Right renal pelvis (tissue), 4 donors: ENCODE measurements at regions not wholly inside any gene's neighbourhood (a gene's known extent, or its start where the extent isn't known, plus 50 kb on each side); places are given as distances from the start of the nearest gene placed in this dataset.
"Not testable (repeated sequence)": the region's sequence is repeated elsewhere in the genome, so short reads cannot be mapped to it uniquely, and the experiment has no call there.

Experiments
- DNase-seq, 4 donors: peaks; one replicate each; pipeline ENCODE4 v3.0.0-alpha.2; 2013; ENCODE audit warnings: low read depth in 4 of 4, low spot score in 3 of 4, missing footprints in 1 of 4

GRCh38 chr15:62491642-62492041 is 326.6 kb upstream of the C2CD4B start:
- DNase-seq = no peak

GRCh38 chr15:62492900-62493299 is 327.8 kb upstream of the C2CD4B start:
- DNase-seq = peak in 1 of 4 donors; percentile 35

- DNase-seq = no peak
Observed at GRCh38 chr15:62494197-62494596, 329.1 kb upstream of the C2CD4B start.

- DNase-seq = no peak
Observed at GRCh38 chr15:62495670-62496614, 330.9 kb upstream of the C2CD4B start.

- DNase-seq = no peak
Observed at GRCh38 chr15:62497356-62497755, 332.3 kb upstream of the C2CD4B start.

GRCh38 chr15:62498278-62498677 is 333.2 kb upstream of the C2CD4B start:
- DNase-seq = no peak

GRCh38 chr15:62498712-62499111 is 333.6 kb upstream of the C2CD4B start:
- DNase-seq = no peak

GRCh38 chr15:62500325-62500724 is 335.2 kb upstream of the C2CD4B start:
- DNase-seq = no peak

GRCh38 chr15:62502451-62502850 is 337.4 kb upstream of the C2CD4B start:
- DNase-seq = no peak

- no peak for DNase-seq
Observed at GRCh38 chr15:62503451-62503850, 338.4 kb upstream of the C2CD4B start.

- DNase-seq = no peak
Observed at GRCh38 chr15:62505762-62506161, 340.7 kb upstream of the C2CD4B start.

- no peak for DNase-seq
Observed at GRCh38 chr15:62506217-62506805, 341.2 kb upstream of the C2CD4B start.

- DNase-seq = no peak
Observed at GRCh38 chr15:62509395-62509958, 344.4 kb upstream of the C2CD4B start.

GRCh38 chr15:62510791-62511190 is 345.7 kb upstream of the C2CD4B start:
- DNase-seq = no peak

- DNase-seq = no peak
Observed at GRCh38 chr15:62512904-62513303, 347.8 kb upstream of the C2CD4B start.

GRCh38 chr15:62513893-62514292 is 348.8 kb upstream of the C2CD4B start:
- no peak for DNase-seq

GRCh38 chr15:62515696-62516395 is 350.8 kb upstream of the C2CD4B start:
- no peak for DNase-seq

- DNase-seq = no peak
Observed at GRCh38 chr15:62517541-62517940, 352.5 kb upstream of the C2CD4B start.

- not testable (repeated sequence) for DNase-seq
Observed at GRCh38 chr15:62518666-62519065, 353.6 kb upstream of the C2CD4B start.

- DNase-seq = no peak
Observed at GRCh38 chr15:62519900-62520299, 354.8 kb upstream of the C2CD4B start.

- DNase-seq = no peak
Observed at GRCh38 chr15:62520887-62521286, 355.8 kb upstream of the C2CD4B start.
